Central memory CD8-positive, alpha-beta T cell (primary cell): ENCODE measurements at regions not wholly inside any gene's neighbourhood (a gene's known extent, or its start where the extent isn't known, plus 50 kb on each side); places are given as distances from the start of the nearest gene placed in this dataset.

Source experiments
- ATAC-seq: fragments of 150-1000 bp; cut with Tn5 transposase; replicated peaks from 2 replicates; pipeline ENCODE4 v1.10.0; 2022; ENCODE audit warnings: mild to moderate bottlenecking, moderate FRiP score, moderate number of reproducible peaks; ENCODE audit not compliant: poor library complexity, severe bottlenecking; ENCODE audit errors: extremely low read depth
- DNase-seq, 2 donors: peaks; one replicate each; pipeline ENCODE4 v3.0.0; 2021; ENCODE audit warnings: low spot score in 2 of 2
- H3K27ac Mint-ChIP-seq: one replicate; pipeline ENCODE4 v1.8.0; 2022; ENCODE audit warnings: low read depth, mild to moderate bottlenecking, moderate library complexity, mixed read lengths
- H3K27me3 Mint-ChIP-seq: one replicate; pipeline ENCODE4 v1.8.0; 2022; ENCODE audit warnings: mixed read lengths
- H3K36me3 Mint-ChIP-seq: one replicate; pipeline ENCODE4 v1.8.0; 2022; ENCODE audit warnings: mild to moderate bottlenecking, moderate library complexity, mixed read lengths; ENCODE audit not compliant: insufficient read depth
- H3K4me1 Mint-ChIP-seq: one replicate; pipeline ENCODE4 v1.8.0; 2022; ENCODE audit warnings: mixed read lengths
- H3K4me3 Mint-ChIP-seq: one replicate; pipeline ENCODE4 v1.8.0; 2022; ENCODE audit warnings: mild to moderate bottlenecking, moderate library complexity, mixed read lengths
- H3K9me3 Mint-ChIP-seq: one replicate; pipeline ENCODE4 v1.8.0; 2022; ENCODE audit warnings: mixed read lengths

GRCh38 chr11:76298255-76298654 is 82.7 kb downstream of the THAP12 start:
- Mint-ChIP-seq H3K27ac (no peak overlapping the region), H3K27me3 (no peaks in the 10 kb centered on the region), H3K4me1 (peaks cover 4% of the 10 kb centered on the region), H3K36me3 (peaks cover 2% of the 10 kb centered on the region), H3K9me3 (no peaks in the 10 kb centered on the region), H3K4me3 (no peak overlapping the region)
- ATAC-seq (no peak), DNase-seq (no peak)

- Mint-ChIP-seq H3K36me3 (peaks cover 1% of the 10 kb centered on the region), H3K27me3 (no peaks in the 10 kb centered on the region), H3K4me1 (peaks cover 11% of the 10 kb centered on the region), H3K4me3 (no peak overlapping the region), H3K27ac (no peak overlapping the region), H3K9me3 (no peaks in the 10 kb centered on the region)
- ATAC-seq (no peak), DNase-seq (no peak)
These were observed 84.0 kb downstream of the THAP12 start for GRCh38 chr11:76296731-76297542.

- DNase-seq (no peak), ATAC-seq (no peak)
- Mint-ChIP-seq H3K4me1 (peaks cover 16% of the 10 kb centered on the region), H3K27me3 (no peaks in the 10 kb centered on the region), H3K27ac (no peak overlapping the region), H3K9me3 (no peaks in the 10 kb centered on the region), H3K36me3 (no peaks in the 10 kb centered on the region), H3K4me3 (peak overlapping the region; percentile 50)
These were observed 86.9 kb upstream of the WNT11 start for GRCh38 chr11:76293189-76293631.

GRCh38 chr11:76292583-76293188 is 86.4 kb upstream of the WNT11 start:
- Mint-ChIP-seq H3K4me1 (peaks cover 22% of the 10 kb centered on the region), H3K27me3 (no peaks in the 10 kb centered on the region), H3K36me3 (no peaks in the 10 kb centered on the region), H3K9me3 (no peaks in the 10 kb centered on the region), H3K27ac (no peak overlapping the region), H3K4me3 (peak overlapping the region; percentile 50)
- ATAC-seq, result no peak
- no peak for DNase-seq

- no peaks in the 10 kb centered on the region for H3K36me3 Mint-ChIP-seq
- H3K27ac Mint-ChIP-seq, result no peak overlapping the region
- no peak for ATAC-seq
These were observed 85.5 kb upstream of the WNT11 start for GRCh38 chr11:76291576-76292526.

GRCh38 chr11:76288166-76288980 is 82.1 kb upstream of the WNT11 start:
- Mint-ChIP-seq H3K4me3 (peak overlapping the region; percentile 57), H3K4me1 (peaks cover 27% of the 10 kb centered on the region), H3K9me3 (no peaks in the 10 kb centered on the region), H3K27ac (peak overlapping the region; percentile 79), H3K36me3 (peaks cover 1% of the 10 kb centered on the region), H3K27me3 (no peaks in the 10 kb centered on the region)
- no peak for ATAC-seq
- no peak for DNase-seq

More at GRCh38 chr11:76291576-76292526, 85.5 kb upstream of the WNT11 start:
- DNase-seq, result no peak
- Mint-ChIP-seq H3K27me3 (no peaks in the 10 kb centered on the region), H3K4me1 (peaks cover 30% of the 10 kb centered on the region), H3K9me3 (no peaks in the 10 kb centered on the region), H3K4me3 (no peak overlapping the region)

GRCh38 chr11:76287227-76287626 is 80.9 kb upstream of the WNT11 start:
- H3K9me3 Mint-ChIP-seq, result no peaks in the 10 kb centered on the region
- H3K27ac Mint-ChIP-seq, result peak overlapping the region; percentile 79
- DNase-seq (no peak), ATAC-seq (no peak)
- no peak overlapping the region for H3K4me3 Mint-ChIP-seq
- no peaks in the 10 kb centered on the region for H3K27me3 Mint-ChIP-seq
- peaks cover 26% of the 10 kb centered on the region for H3K4me1 Mint-ChIP-seq
- peaks cover 1% of the 10 kb centered on the region for H3K36me3 Mint-ChIP-seq

- H3K4me3 Mint-ChIP-seq, result no peak overlapping the region
- no peak overlapping the region for H3K27ac Mint-ChIP-seq
- peaks cover 26% of the 10 kb centered on the region for H3K4me1 Mint-ChIP-seq
These were observed 79.2 kb upstream of the WNT11 start for GRCh38 chr11:76285397-76286104.

GRCh38 chr11:76284161-76284560 is 77.9 kb upstream of the WNT11 start:
- Mint-ChIP-seq H3K4me1 (peaks cover 26% of the 10 kb centered on the region), H3K4me3 (no peak overlapping the region), H3K27me3 (no peaks in the 10 kb centered on the region), H3K36me3 (peaks cover 1% of the 10 kb centered on the region), H3K27ac (no peak overlapping the region), H3K9me3 (no peaks in the 10 kb centered on the region)
- no peak for DNase-seq
- ATAC-seq, result no peak

More at GRCh38 chr11:76285397-76286104, 79.2 kb upstream of the WNT11 start:
- Mint-ChIP-seq H3K9me3 (no peaks in the 10 kb centered on the region), H3K36me3 (peaks cover 1% of the 10 kb centered on the region), H3K27me3 (no peaks in the 10 kb centered on the region)
- ATAC-seq (no peak), DNase-seq (no peak)

- peaks cover 1% of the 10 kb centered on the region for H3K36me3 Mint-ChIP-seq
- H3K9me3 Mint-ChIP-seq, result no peaks in the 10 kb centered on the region
- no peak overlapping the region for H3K27ac Mint-ChIP-seq
- no peak overlapping the region for H3K4me3 Mint-ChIP-seq
- no peak for ATAC-seq
- DNase-seq, result no peak
- H3K27me3 Mint-ChIP-seq, result no peaks in the 10 kb centered on the region
- H3K4me1 Mint-ChIP-seq, result peaks cover 19% of the 10 kb centered on the region
These were observed 76.7 kb upstream of the WNT11 start for GRCh38 chr11:76282811-76283595.

GRCh38 chr11:76282172-76282571 is 75.9 kb upstream of the WNT11 start:
- H3K4me1 Mint-ChIP-seq, result peaks cover 11% of the 10 kb centered on the region
- ATAC-seq (no peak), DNase-seq (no peak)
- H3K9me3 Mint-ChIP-seq, result no peaks in the 10 kb centered on the region
- H3K36me3 Mint-ChIP-seq, result peaks cover 1% of the 10 kb centered on the region
- no peaks in the 10 kb centered on the region for H3K27me3 Mint-ChIP-seq
- H3K4me3 Mint-ChIP-seq, result no peak overlapping the region
- no peak overlapping the region for H3K27ac Mint-ChIP-seq
